IMR-90 (cell line): ENCODE measurements at regions not wholly inside any gene's neighbourhood (a gene's known extent, or its start where the extent isn't known, plus 50 kb on each side); places are given as distances from the start of the nearest gene placed in this dataset.

Experiments used
- BHLHE40 ChIP-seq: fragments of 150-350 bp; IDR thresholded peaks from 2 replicates; pipeline ENCODE4 v1.6.1; 2016; ENCODE audit warnings: mild to moderate bottlenecking, low read depth, low read length
- MAFK ChIP-seq: IDR thresholded peaks from 2 replicates; pipeline ENCODE4 v1.6.1; 2012; ENCODE audit warnings: low read depth, low read length, improper control_type of control experiment
- POLR2A ChIP-seq: IDR thresholded peaks from 2 replicates; pipeline ENCODE4 v1.6.1; 2012; ENCODE audit warnings: mild to moderate bottlenecking, low read depth, low read length
- RFX5 ChIP-seq: IDR thresholded peaks from 2 replicates; pipeline ENCODE4 v1.8.0; 2012; ENCODE audit warnings: low read depth, mild to moderate bottlenecking, low read length, moderate library complexity
- SMC3 ChIP-seq: fragments of 150-350 bp; IDR thresholded peaks from 2 replicates; pipeline ENCODE4 v1.6.1; 2016; ENCODE audit warnings: low read depth, mild to moderate bottlenecking, antibody characterized with exemption, low read length, moderate library complexity
- TF ChIP-seq, protein P1 (sequence below): conservative IDR thresholded peaks from 2 replicates; pipeline ENCODE4 v1.5.1; 2012; ENCODE audit warnings: mild to moderate bottlenecking, low read depth, low read length, improper control_type of control experiment

GRCh38 chr18:37694516-37694915 is 128.9 kb upstream of the CELF4 start:
- TF ChIP-seq, protein P1, sequence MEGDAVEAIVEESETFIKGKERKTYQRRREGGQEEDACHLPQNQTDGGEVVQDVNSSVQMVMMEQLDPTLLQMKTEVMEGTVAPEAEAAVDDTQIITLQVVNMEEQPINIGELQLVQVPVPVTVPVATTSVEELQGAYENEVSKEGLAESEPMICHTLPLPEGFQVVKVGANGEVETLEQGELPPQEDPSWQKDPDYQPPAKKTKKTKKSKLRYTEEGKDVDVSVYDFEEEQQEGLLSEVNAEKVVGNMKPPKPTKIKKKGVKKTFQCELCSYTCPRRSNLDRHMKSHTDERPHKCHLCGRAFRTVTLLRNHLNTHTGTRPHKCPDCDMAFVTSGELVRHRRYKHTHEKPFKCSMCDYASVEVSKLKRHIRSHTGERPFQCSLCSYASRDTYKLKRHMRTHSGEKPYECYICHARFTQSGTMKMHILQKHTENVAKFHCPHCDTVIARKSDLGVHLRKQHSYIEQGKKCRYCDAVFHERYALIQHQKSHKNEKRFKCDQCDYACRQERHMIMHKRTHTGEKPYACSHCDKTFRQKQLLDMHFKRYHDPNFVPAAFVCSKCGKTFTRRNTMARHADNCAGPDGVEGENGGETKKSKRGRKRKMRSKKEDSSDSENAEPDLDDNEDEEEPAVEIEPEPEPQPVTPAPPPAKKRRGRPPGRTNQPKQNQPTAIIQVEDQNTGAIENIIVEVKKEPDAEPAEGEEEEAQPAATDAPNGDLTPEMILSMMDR = no peak
- no peak for TF ChIP-seq POLR2A
- TF ChIP-seq RFX5 = no peak
- TF ChIP-seq MAFK = no peak
- TF ChIP-seq SMC3 = no peak
- no peak for TF ChIP-seq BHLHE40
